Fibroblast of lung (primary cell): ENCODE measurements at regions not wholly inside any gene's neighbourhood (a gene's known extent, or its start where the extent isn't known, plus 50 kb on each side); places are given as distances from the start of the nearest gene placed in this dataset.

Source experiments
- DNase-seq, 2 donors: peaks; one replicate each; pipeline versions ENCODE4 v3.0.0 to v3.0.0-alpha.2; 2010; ENCODE audit warnings: low read depth in 2 of 2
- H2AFZ ChIP-seq: 2 replicates; pipeline ENCODE4 v1.5.1; 2012; ENCODE audit warnings: low read length, control low read depth, inconsistent platforms
- H3K27ac ChIP-seq: 2 replicates; pipeline ENCODE4 v1.5.1; 2011; ENCODE audit warnings: low read length, control low read depth; ENCODE audit not compliant: insufficient read depth
- H3K27me3 ChIP-seq: 2 replicates; pipeline ENCODE4 v1.5.1; 2011; ENCODE audit warnings: mild to moderate bottlenecking, low read length; ENCODE audit not compliant: control insufficient read depth, insufficient read depth
- H3K36me3 ChIP-seq: 2 replicates; pipeline ENCODE4 v1.5.1; 2011; ENCODE audit warnings: low read length; ENCODE audit not compliant: control insufficient read depth, insufficient read depth
- H3K4me1 ChIP-seq: 2 replicates; pipeline ENCODE4 v1.5.1; 2011; ENCODE audit warnings: low read length; ENCODE audit not compliant: control insufficient read depth, insufficient read depth; ENCODE audit errors: extremely low read depth
- H3K4me2 ChIP-seq: 2 replicates; pipeline ENCODE4 v1.5.1; 2011; ENCODE audit warnings: low read length, control low read depth; ENCODE audit not compliant: insufficient read depth; ENCODE audit errors: extremely low read depth
- H3K4me3 ChIP-seq, 4 experiments: fragments of 200-600 bp in 1 of 4; sonication (generic) in 1 of 4; replicated peaks in 1 of 4; 2 replicates each; pipeline ENCODE4 v1.5.1; 2011 to 2016; ENCODE audit warnings: low read length in 4 of 4, low read depth in 3 of 4, mild to moderate bottlenecking in 3 of 4, control low read depth in 2 of 4, inconsistent platforms in 1 of 4, mixed read lengths in 1 of 4; ENCODE audit not compliant: insufficient read depth in 1 of 4; ENCODE audit errors: control extremely low read depth in 1 of 4
- H3K79me2 ChIP-seq: 2 replicates; pipeline ENCODE4 v1.5.1; 2012; ENCODE audit warnings: mild to moderate bottlenecking, low read length, inconsistent platforms; ENCODE audit not compliant: control insufficient read depth, insufficient read depth
- H3K9ac ChIP-seq: 2 replicates; pipeline ENCODE4 v1.5.1; 2011; ENCODE audit warnings: mild to moderate bottlenecking, low read length, control low read depth; ENCODE audit not compliant: insufficient read depth
- H3K9me3 ChIP-seq: 2 replicates; pipeline ENCODE4 v1.5.1; 2012; ENCODE audit warnings: low read depth, low read length; ENCODE audit not compliant: control insufficient read depth, insufficient read depth
- H4K20me1 ChIP-seq: 2 replicates; pipeline ENCODE4 v1.5.1; 2011; ENCODE audit warnings: low read length; ENCODE audit not compliant: control insufficient read depth, insufficient read depth; ENCODE audit errors: extremely low read depth
- CTCF ChIP-seq, 2 donors: IDR thresholded peaks in 1 of 2; conservative IDR thresholded peaks in 1 of 2; 1 replicate in 1 of 2; 2 replicates in 1 of 2; pipeline ENCODE4 v1.5.1; 2011 to 2012; ENCODE audit warnings: low read length in 2 of 2, control low read depth in 1 of 2, inconsistent platforms in 1 of 2, low read depth in 1 of 2, mild to moderate bottlenecking in 1 of 2
- EZH2 ChIP-seq: IDR thresholded peaks from 2 replicates; pipeline ENCODE4 v1.5.1; 2012; ENCODE audit warnings: low read length, control low read depth, mild to moderate bottlenecking; ENCODE audit errors: missing control alignments

DNA sequence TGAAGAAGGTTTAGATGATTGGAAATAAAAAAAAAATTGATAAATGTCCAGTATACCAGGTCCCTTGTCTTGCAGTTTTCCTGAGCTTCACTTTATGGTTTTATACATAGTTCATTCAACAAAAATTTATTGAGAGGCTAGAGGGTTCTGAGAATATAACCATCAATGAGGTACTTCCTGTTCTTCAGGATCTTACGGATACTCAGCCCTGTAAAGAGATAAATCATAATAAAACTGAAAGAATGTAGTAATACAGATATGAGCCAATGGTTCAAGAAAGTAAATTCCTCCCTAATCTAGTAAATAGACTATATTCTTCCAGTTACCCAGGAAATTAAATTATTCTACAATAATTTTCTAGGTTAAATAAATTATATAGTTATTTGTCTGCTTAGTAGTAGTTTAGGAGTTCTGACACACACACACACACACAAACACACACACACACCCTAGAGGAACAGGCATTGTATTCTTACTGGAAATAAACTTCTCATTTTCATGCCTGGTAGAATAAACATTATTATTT lies 70.4 kb upstream of the HMCN1 start:
- no peaks in the 10 kb centered on the region for H3K4me1 ChIP-seq
- H4K20me1 ChIP-seq: no peaks in the 10 kb centered on the region
- H3K4me2 ChIP-seq: no peak overlapping the region
- TF ChIP-seq CTCF (conservative IDR thresholded peaks at IDR 0.05 in 1 of 2, IDR thresholded peaks at IDR 0.05 in 1 of 2; ENCODE audit: low read depth in 1 of 2, low read length in 2 of 2) (no peak), EZH2 (no peak)
- no peaks in the 10 kb centered on the region for H3K36me3 ChIP-seq
- no peaks in the 10 kb centered on the region for H3K27me3 ChIP-seq
- no peak overlapping the region for H3K4me3 ChIP-seq
- no peaks in the 10 kb centered on the region for H3K9me3 ChIP-seq
- no peak overlapping the region for H3K27ac ChIP-seq
- DNase-seq: no peak
- H2AFZ ChIP-seq: no peak overlapping the region
- H3K9ac ChIP-seq: no peak overlapping the region
- no peaks in the 10 kb centered on the region for H3K79me2 ChIP-seq

GRCh38 chr1:185663332-185663731 lies 70.9 kb upstream of the HMCN1 start:
- no peak overlapping the region for H3K9ac ChIP-seq
- no peak overlapping the region for H3K4me3 ChIP-seq
- no peaks in the 10 kb centered on the region for H4K20me1 ChIP-seq
- no peaks in the 10 kb centered on the region for H3K79me2 ChIP-seq
- H3K4me1 ChIP-seq: no peaks in the 10 kb centered on the region
- TF ChIP-seq CTCF (conservative IDR thresholded peaks at IDR 0.05 in 1 of 2, IDR thresholded peaks at IDR 0.05 in 1 of 2; ENCODE audit: low read depth in 1 of 2, low read length in 2 of 2) (no peak), EZH2 (no peak)
- no peak overlapping the region for H3K4me2 ChIP-seq
- no peak overlapping the region for H3K27ac ChIP-seq
- no peaks in the 10 kb centered on the region for H3K36me3 ChIP-seq
- no peak for DNase-seq
- H3K27me3 ChIP-seq: no peaks in the 10 kb centered on the region
- no peak overlapping the region for H2AFZ ChIP-seq
- H3K9me3 ChIP-seq: no peaks in the 10 kb centered on the region

DNA sequence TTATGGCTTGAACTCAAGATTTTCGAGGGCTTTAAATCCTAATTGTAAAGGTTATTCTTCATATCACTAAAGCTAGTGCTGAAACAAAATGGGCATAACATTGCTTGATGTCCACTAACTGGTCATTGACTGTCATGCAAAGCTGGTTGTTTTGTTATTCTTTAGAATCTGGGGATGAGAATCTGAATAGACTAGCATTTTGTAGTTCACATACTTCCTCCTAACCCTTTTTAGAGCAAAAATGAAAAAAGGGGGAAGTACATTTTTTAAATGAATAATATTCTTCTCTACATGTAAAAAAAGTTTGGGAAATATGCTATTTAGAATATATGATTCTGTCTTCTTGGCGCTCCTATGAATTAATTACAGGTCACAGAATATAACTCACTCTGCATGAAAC lies 72.2 kb upstream of the HMCN1 start:
- H3K4me1 ChIP-seq: no peaks in the 10 kb centered on the region
- DNase-seq: no peak
- H3K79me2 ChIP-seq: no peaks in the 10 kb centered on the region
- TF ChIP-seq CTCF (conservative IDR thresholded peaks at IDR 0.05 in 1 of 2, IDR thresholded peaks at IDR 0.05 in 1 of 2; ENCODE audit: low read depth in 1 of 2, low read length in 2 of 2): no peak
- no peak for TF ChIP-seq EZH2
- H3K4me3 ChIP-seq: no peak overlapping the region
- H2AFZ ChIP-seq: no peak overlapping the region
- H3K9me3 ChIP-seq: no peaks in the 10 kb centered on the region
- H4K20me1 ChIP-seq: no peaks in the 10 kb centered on the region
- H3K36me3 ChIP-seq: no peaks in the 10 kb centered on the region
- H3K27ac ChIP-seq: no peak overlapping the region
- no peak overlapping the region for H3K4me2 ChIP-seq
- no peak overlapping the region for H3K9ac ChIP-seq
- H3K27me3 ChIP-seq: no peaks in the 10 kb centered on the region
